Ishikawa (cell line): ENCODE measurements at regions not wholly inside any gene's neighbourhood (a gene's known extent, or its start where the extent isn't known, plus 50 kb on each side); places are given as distances from the start of the nearest gene placed in this dataset.

Experiments used
- CEBPB ChIP-seq: IDR thresholded peaks from 2 replicates; pipeline ENCODE4 v1.6.1; 2012
- EP300 ChIP-seq: IDR thresholded peaks from 2 replicates; pipeline ENCODE4 v1.6.1; 2012; ENCODE audit warnings: borderline replicate concordance
- FOXM1 ChIP-seq: IDR thresholded peaks from 2 replicates; pipeline ENCODE4 v1.6.1; 2012; ENCODE audit warnings: low read depth, borderline replicate concordance
- TAF1 ChIP-seq: IDR thresholded peaks from 2 replicates; pipeline ENCODE4 v1.6.1; 2012; ENCODE audit warnings: low read depth, mild to moderate bottlenecking
- TEAD4 ChIP-seq: IDR thresholded peaks from 2 replicates; pipeline ENCODE4 v1.6.1; 2012
- YY1 ChIP-seq: IDR thresholded peaks from 2 replicates; pipeline ENCODE4 v1.6.1; 2012; ENCODE audit warnings: low read depth
- ZBTB7A ChIP-seq: IDR thresholded peaks from 2 replicates; pipeline ENCODE4 v1.6.1; 2012; ENCODE audit warnings: low read depth

- TF ChIP-seq TAF1 (no peak), EP300 (no peak), ZBTB7A (no peak), FOXM1 (no peak), YY1 (no peak), CEBPB (no peak; the same call in 1 of the 2 replicates), TEAD4 (no peak)
Measured at GRCh38 chr1:220347654-220348175, 75.5 kb upstream of the RAB3GAP2 start.
